HG03280 (cell line): ENCODE measurements at regions not wholly inside any gene's neighbourhood (a gene's known extent, or its start where the extent isn't known, plus 50 kb on each side); places are given as distances from the start of the nearest gene placed in this dataset.

ENCODE experiments used
- ATAC-seq: cut with Tn5 transposase; IDR thresholded peaks from one replicate; pipeline ENCODE4 v1.9.1; 2021; ENCODE audit warnings: mild to moderate bottlenecking, moderate library complexity; ENCODE audit not compliant: unreplicated experiment

GRCh38 chr12:124490584-124491305 is 76.7 kb downstream of the NCOR2 start:
- no peak for ATAC-seq

GRCh38 chr12:124489915-124490583 is 77.4 kb downstream of the NCOR2 start:
- ATAC-seq = no peak

GRCh38 chr12:124489220-124489619 is 78.2 kb downstream of the NCOR2 start:
- ATAC-seq = no peak

GRCh38 chr12:124488520-124488919 is 78.9 kb downstream of the NCOR2 start:
- no peak for ATAC-seq

- ATAC-seq = no peak
These were observed 79.6 kb downstream of the NCOR2 start for GRCh38 chr12:124487834-124488165.

GRCh38 chr12:124487066-124487833 is 80.2 kb downstream of the NCOR2 start:
- ATAC-seq = no peak

- ATAC-seq = no peak
These were observed 81.0 kb downstream of the NCOR2 start for GRCh38 chr12:124486346-124486963.

GRCh38 chr12:124485371-124485770 is 82.0 kb downstream of the NCOR2 start:
- no peak for ATAC-seq

GRCh38 chr12:124484526-124484953 is 82.9 kb downstream of the NCOR2 start:
- peak; percentile 40 for ATAC-seq

- no peak for ATAC-seq
These were observed 83.3 kb downstream of the NCOR2 start for GRCh38 chr12:124484067-124484466.

GRCh38 chr12:124482901-124483799 is 84.3 kb downstream of the NCOR2 start:
- no peak for ATAC-seq

GRCh38 chr12:124482567-124482893 is 84.9 kb downstream of the NCOR2 start:
- ATAC-seq = no peak

- no peak for ATAC-seq
These were observed 85.4 kb downstream of the NCOR2 start for GRCh38 chr12:124481772-124482566.

- ATAC-seq = no peak
These were observed 86.1 kb downstream of the NCOR2 start for GRCh38 chr12:124481257-124481750.

- peak; percentile 67 for ATAC-seq
These were observed 86.7 kb downstream of the NCOR2 start for GRCh38 chr12:124480469-124481256.

- ATAC-seq = peak; percentile 27
These were observed 87.5 kb downstream of the NCOR2 start for GRCh38 chr12:124479680-124480468.

- no peak for ATAC-seq
These were observed 88.3 kb downstream of the NCOR2 start for GRCh38 chr12:124478985-124479645.
